ENCODE measurements at regions not wholly inside any gene's neighbourhood (a gene's known extent, or its start where the extent isn't known, plus 50 kb on each side); places are given as distances from the start of the nearest gene placed in this dataset.

DNA sequence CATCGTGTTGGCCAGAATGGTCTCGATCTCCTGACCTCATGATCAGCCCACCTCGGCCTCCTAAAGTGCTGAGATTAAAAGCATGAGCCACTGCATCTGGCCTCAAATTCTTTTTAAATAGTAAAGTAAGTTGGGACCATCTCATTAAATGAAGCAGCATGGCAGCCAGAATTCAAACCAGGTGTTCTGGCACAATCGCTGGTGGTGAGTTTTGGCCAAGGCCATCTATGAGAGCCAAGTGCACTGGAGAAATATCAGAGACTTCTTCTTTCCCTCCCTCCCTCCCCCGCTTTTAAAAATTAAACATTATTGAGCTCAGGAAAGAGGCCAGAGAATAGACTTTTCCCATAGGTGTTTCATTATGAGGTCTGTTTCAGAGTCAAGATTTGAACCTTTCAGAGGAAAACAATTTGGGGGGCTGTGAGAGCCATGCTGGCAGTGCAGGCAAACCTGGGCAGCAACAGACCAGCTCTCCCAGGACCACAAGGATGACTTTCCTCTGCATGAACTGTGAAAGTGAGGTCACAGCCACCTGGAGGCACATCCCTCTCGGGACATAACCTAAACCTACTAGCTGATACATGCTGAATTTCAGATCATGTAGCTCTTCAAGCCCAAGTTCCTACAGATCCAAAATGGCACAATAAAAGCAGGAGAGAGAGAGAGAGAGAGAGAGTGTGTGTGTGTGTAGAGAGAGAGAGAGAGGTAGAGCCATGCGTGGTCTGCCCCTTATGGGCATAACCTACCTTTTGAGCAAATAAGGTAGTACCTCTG lies 94.6 kb upstream of the DMRT1 start:
- TF ChIP-seq, protein P1, sequence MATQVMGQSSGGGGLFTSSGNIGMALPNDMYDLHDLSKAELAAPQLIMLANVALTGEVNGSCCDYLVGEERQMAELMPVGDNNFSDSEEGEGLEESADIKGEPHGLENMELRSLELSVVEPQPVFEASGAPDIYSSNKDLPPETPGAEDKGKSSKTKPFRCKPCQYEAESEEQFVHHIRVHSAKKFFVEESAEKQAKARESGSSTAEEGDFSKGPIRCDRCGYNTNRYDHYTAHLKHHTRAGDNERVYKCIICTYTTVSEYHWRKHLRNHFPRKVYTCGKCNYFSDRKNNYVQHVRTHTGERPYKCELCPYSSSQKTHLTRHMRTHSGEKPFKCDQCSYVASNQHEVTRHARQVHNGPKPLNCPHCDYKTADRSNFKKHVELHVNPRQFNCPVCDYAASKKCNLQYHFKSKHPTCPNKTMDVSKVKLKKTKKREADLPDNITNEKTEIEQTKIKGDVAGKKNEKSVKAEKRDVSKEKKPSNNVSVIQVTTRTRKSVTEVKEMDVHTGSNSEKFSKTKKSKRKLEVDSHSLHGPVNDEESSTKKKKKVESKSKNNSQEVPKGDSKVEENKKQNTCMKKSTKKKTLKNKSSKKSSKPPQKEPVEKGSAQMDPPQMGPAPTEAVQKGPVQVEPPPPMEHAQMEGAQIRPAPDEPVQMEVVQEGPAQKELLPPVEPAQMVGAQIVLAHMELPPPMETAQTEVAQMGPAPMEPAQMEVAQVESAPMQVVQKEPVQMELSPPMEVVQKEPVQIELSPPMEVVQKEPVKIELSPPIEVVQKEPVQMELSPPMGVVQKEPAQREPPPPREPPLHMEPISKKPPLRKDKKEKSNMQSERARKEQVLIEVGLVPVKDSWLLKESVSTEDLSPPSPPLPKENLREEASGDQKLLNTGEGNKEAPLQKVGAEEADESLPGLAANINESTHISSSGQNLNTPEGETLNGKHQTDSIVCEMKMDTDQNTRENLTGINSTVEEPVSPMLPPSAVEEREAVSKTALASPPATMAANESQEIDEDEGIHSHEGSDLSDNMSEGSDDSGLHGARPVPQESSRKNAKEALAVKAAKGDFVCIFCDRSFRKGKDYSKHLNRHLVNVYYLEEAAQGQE (IDR thresholded peaks at IDR 0.05) = no peak
- TF ChIP-seq, protein P2, sequence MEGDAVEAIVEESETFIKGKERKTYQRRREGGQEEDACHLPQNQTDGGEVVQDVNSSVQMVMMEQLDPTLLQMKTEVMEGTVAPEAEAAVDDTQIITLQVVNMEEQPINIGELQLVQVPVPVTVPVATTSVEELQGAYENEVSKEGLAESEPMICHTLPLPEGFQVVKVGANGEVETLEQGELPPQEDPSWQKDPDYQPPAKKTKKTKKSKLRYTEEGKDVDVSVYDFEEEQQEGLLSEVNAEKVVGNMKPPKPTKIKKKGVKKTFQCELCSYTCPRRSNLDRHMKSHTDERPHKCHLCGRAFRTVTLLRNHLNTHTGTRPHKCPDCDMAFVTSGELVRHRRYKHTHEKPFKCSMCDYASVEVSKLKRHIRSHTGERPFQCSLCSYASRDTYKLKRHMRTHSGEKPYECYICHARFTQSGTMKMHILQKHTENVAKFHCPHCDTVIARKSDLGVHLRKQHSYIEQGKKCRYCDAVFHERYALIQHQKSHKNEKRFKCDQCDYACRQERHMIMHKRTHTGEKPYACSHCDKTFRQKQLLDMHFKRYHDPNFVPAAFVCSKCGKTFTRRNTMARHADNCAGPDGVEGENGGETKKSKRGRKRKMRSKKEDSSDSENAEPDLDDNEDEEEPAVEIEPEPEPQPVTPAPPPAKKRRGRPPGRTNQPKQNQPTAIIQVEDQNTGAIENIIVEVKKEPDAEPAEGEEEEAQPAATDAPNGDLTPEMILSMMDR (IDR thresholded peaks at IDR 0.05; ENCODE audit: low read depth, low read length, missing input control) = no peak
- TF ChIP-seq GABPA (IDR thresholded peaks at IDR 0.05 in 1 of 2, conservative IDR thresholded peaks at IDR 0.05 in 1 of 2) = no peak
- TF ChIP-seq, protein P3, sequence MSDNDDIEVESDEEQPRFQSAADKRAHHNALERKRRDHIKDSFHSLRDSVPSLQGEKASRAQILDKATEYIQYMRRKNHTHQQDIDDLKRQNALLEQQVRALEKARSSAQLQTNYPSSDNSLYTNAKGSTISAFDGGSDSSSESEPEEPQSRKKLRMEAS (IDR thresholded peaks at IDR 0.05) = no peak
- TF ChIP-seq, protein P4, sequence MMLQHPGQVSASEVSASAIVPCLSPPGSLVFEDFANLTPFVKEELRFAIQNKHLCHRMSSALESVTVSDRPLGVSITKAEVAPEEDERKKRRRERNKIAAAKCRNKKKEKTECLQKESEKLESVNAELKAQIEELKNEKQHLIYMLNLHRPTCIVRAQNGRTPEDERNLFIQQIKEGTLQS (IDR thresholded peaks at IDR 0.05) = no peak
- TF ChIP-seq RXRA (IDR thresholded peaks at IDR 0.05) = no peak
- TF ChIP-seq SP1 (IDR thresholded peaks at IDR 0.05) = no peak
- TF ChIP-seq TAF1 (conservative IDR thresholded peaks at IDR 0.05) = no peak
